ENCODE measurements at regions not wholly inside any gene's neighbourhood (a gene's known extent, or its start where the extent isn't known, plus 50 kb on each side); places are given as distances from the start of the nearest gene placed in this dataset.

DNA sequence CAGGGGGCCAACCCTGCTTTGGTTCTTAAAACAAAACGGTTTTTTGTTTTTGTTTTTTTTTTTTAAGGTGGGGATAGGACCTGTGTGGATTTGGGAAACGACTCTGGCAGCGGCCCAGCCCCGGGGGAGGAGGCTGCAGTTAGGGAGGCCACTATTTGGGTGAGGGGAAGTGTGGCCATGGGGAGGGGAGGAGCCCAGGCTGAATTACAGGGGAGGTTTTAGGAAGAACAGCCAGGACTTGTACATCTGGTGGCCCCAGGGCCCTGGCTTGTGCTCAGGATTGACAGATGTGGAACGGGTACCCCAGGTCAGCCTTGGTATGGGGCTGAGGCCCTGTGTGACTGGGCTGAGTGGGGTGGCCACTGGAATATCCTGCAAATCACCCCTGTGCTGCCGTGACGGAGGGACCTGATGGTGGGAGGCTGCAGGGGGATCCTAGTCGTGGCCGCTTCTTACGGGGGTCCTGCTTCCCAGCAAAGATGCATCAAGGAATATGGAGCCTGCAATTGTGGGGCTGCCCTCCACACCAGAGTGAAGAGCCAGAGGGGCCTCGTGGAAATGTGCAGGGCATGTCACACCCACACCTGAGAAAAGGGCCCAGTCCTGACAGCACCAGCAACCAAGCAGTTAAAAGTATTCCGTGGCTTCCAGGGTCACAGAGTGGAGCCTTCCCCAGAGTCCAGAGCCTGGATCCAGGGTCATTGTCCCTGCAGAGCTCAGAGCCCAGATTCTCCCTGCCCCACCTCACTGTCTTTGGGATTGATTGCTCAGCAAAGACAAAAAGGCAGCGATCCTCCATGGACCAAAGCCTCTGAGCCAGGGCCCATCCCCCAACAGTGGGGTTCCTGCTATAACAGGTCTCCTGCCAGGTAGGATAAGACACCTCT lies 55.2 kb upstream of the WNT7B start:
- no peak for TF ChIP-seq POLR2AphosphoS5 (IDR thresholded peaks at IDR 0.05)
- TF ChIP-seq POLR2A (IDR thresholded peaks at IDR 0.05): no peak

All from stomach (tissue), 4 donors.